H9 (cell line): ENCODE measurements at regions not wholly inside any gene's neighbourhood (a gene's known extent, or its start where the extent isn't known, plus 50 kb on each side); places are given as distances from the start of the nearest gene placed in this dataset.

ENCODE experiments used
- DNase-seq: peaks from one replicate; pipeline ENCODE4 v3.0.0-alpha.2; 2017
- H2AFZ ChIP-seq: one replicate; pipeline ENCODE4 v1.6.1; 2013; ENCODE audit warnings: mild to moderate bottlenecking, low read length, control low read depth, moderate library complexity
- H2AK5ac ChIP-seq: 2 replicates; pipeline ENCODE4 v1.6.1; 2013; ENCODE audit warnings: low read length, control low read depth, mixed read lengths; ENCODE audit not compliant: insufficient read length
- H2BK120ac ChIP-seq: one replicate; pipeline ENCODE4 v1.6.1; 2013; ENCODE audit warnings: low read depth, mild to moderate bottlenecking, low read length, control low read depth, inconsistent platforms; ENCODE audit not compliant: poor library complexity, severe bottlenecking
- H2BK12ac ChIP-seq: 2 replicates; pipeline ENCODE4 v1.6.1; 2013; ENCODE audit warnings: low read length, control low read depth, mixed read lengths, low read depth; ENCODE audit not compliant: insufficient read length
- H2BK15ac ChIP-seq: 2 replicates; pipeline ENCODE4 v1.6.1; 2013; ENCODE audit warnings: low read depth, low read length, control low read depth
- H2BK20ac ChIP-seq: one replicate; pipeline ENCODE4 v1.6.1; 2013; ENCODE audit warnings: low read depth, mild to moderate bottlenecking, low read length, control low read depth, inconsistent platforms; ENCODE audit not compliant: poor library complexity, severe bottlenecking
- H2BK5ac ChIP-seq: 2 replicates; pipeline ENCODE4 v1.6.1; 2013; ENCODE audit warnings: low read length, control low read depth, mixed read lengths; ENCODE audit not compliant: insufficient read length
- H3K14ac ChIP-seq: 2 replicates; pipeline ENCODE4 v1.6.1; 2013; ENCODE audit warnings: low read length, control low read depth; ENCODE audit not compliant: insufficient read depth
- H3K18ac ChIP-seq: 2 replicates; pipeline ENCODE4 v1.6.1; 2013; ENCODE audit warnings: low read depth, mild to moderate bottlenecking, mixed read lengths, low read length, control low read depth; ENCODE audit not compliant: insufficient read length
- H3K23ac ChIP-seq: 2 replicates; pipeline ENCODE4 v1.6.1; 2013; ENCODE audit warnings: low read length, control low read depth, mixed read lengths, low read depth; ENCODE audit not compliant: insufficient read length
- H3K23me2 ChIP-seq: 2 replicates; pipeline ENCODE4 v1.6.1; 2013; ENCODE audit warnings: low read depth, mild to moderate bottlenecking, mixed read lengths, low read length, control low read depth; ENCODE audit not compliant: insufficient read length, poor library complexity, severe bottlenecking
- H3K27ac ChIP-seq: 2 replicates; pipeline ENCODE4 v1.5.1; 2013; ENCODE audit warnings: low read length, control low read depth, mixed read lengths, low read depth; ENCODE audit not compliant: insufficient read length
- H3K27me3 ChIP-seq: 2 replicates; pipeline ENCODE4 v1.6.1; 2013; ENCODE audit warnings: low read length, control low read depth, inconsistent platforms; ENCODE audit not compliant: insufficient read depth
- H3K4ac ChIP-seq: 2 replicates; pipeline ENCODE4 v1.6.1; 2013; ENCODE audit warnings: low read depth, mild to moderate bottlenecking, control low read depth, inconsistent platforms, low read length, moderate library complexity
- H3K4me1 ChIP-seq: 2 replicates; pipeline ENCODE4 v1.6.1; 2013; ENCODE audit warnings: low read length, control low read depth, inconsistent platforms; ENCODE audit not compliant: insufficient read depth
- H3K4me2 ChIP-seq: 2 replicates; pipeline ENCODE4 v1.6.1; 2013; ENCODE audit warnings: low read length, control low read depth, mixed read lengths; ENCODE audit not compliant: insufficient read length, insufficient read depth
- H3K56ac ChIP-seq: 2 replicates; pipeline ENCODE4 v1.6.1; 2013; ENCODE audit warnings: low read depth, mild to moderate bottlenecking, mixed read lengths, low read length, control low read depth; ENCODE audit not compliant: insufficient read length
- H3K79me1 ChIP-seq: 2 replicates; pipeline ENCODE4 v1.6.1; 2013; ENCODE audit warnings: low read depth, mild to moderate bottlenecking, moderate library complexity, low read length, control low read depth, inconsistent platforms; ENCODE audit not compliant: insufficient read depth, poor library complexity, severe bottlenecking
- H3K79me2 ChIP-seq: 2 replicates; pipeline ENCODE4 v1.6.1; 2013; ENCODE audit warnings: low read length, control low read depth, inconsistent platforms; ENCODE audit not compliant: insufficient read depth
- H3K9ac ChIP-seq: 2 replicates; pipeline ENCODE4 v1.6.1; 2013; ENCODE audit warnings: low read length, control low read depth, mixed read lengths; ENCODE audit not compliant: insufficient read length; ENCODE audit errors: extremely low read depth
- H3K9me3 ChIP-seq: one replicate; pipeline ENCODE4 v1.6.1; 2013; ENCODE audit warnings: low read depth, low read length, inconsistent platforms; ENCODE audit not compliant: control insufficient read depth
- H3T11ph ChIP-seq: one replicate; pipeline ENCODE4 v1.6.1; 2013; ENCODE audit warnings: mild to moderate bottlenecking, low read length, control low read depth, inconsistent platforms
- H4K20me1 ChIP-seq: one replicate; pipeline ENCODE4 v1.6.1; 2013; ENCODE audit not compliant: control insufficient read depth, insufficient read length, insufficient read depth
- H4K5ac ChIP-seq: 2 replicates; pipeline ENCODE4 v1.6.1; 2013; ENCODE audit warnings: low read depth, mild to moderate bottlenecking, mixed read lengths, low read length, control low read depth; ENCODE audit not compliant: insufficient read length
- H4K8ac ChIP-seq: replicated peaks from 2 replicates; pipeline ENCODE4 v1.6.1; 2013; ENCODE audit warnings: low read length, control low read depth, mixed read lengths, low read depth; ENCODE audit not compliant: insufficient read length
- H4K91ac ChIP-seq: 2 replicates; pipeline ENCODE4 v1.6.1; 2013; ENCODE audit warnings: low read depth, mild to moderate bottlenecking, moderate library complexity, mixed read lengths, low read length, control low read depth; ENCODE audit not compliant: insufficient read length
- H3K27ac Mint-ChIP-seq, 3 experiments: 2 replicates in 2 of 3; 3 replicates in 1 of 3; pipeline ENCODE4 v1.8.0; 2020 to 2021; ENCODE audit warnings: mixed read lengths in 3 of 3, mild to moderate bottlenecking in 1 of 3, moderate library complexity in 1 of 3
- H3K27me3 Mint-ChIP-seq: 2 replicates; pipeline ENCODE4 v1.8.0; 2021; ENCODE audit warnings: low read depth, mild to moderate bottlenecking, moderate library complexity, mixed read lengths
- H3K36me3 Mint-ChIP-seq, 3 experiments: 2 replicates in 2 of 3; 3 replicates in 1 of 3; pipeline ENCODE4 v1.8.0; 2020 to 2021; ENCODE audit warnings: low read depth in 3 of 3, mixed read lengths in 3 of 3; ENCODE audit not compliant: insufficient read depth in 1 of 3
- H3K4me1 Mint-ChIP-seq, 2 experiments: 2 replicates each; pipeline ENCODE4 v1.8.0; 2020; ENCODE audit warnings: mixed read lengths in 2 of 2
- H3K4me3 Mint-ChIP-seq, 2 experiments: 2 replicates in 1 of 2; 3 replicates in 1 of 2; pipeline ENCODE4 v1.8.0; 2020 to 2021; ENCODE audit warnings: mild to moderate bottlenecking in 2 of 2, mixed read lengths in 2 of 2, moderate library complexity in 1 of 2
- H3K9me3 Mint-ChIP-seq, 2 experiments: 2 replicates in 1 of 2; 3 replicates in 1 of 2; pipeline ENCODE4 v1.8.0; 2020; ENCODE audit warnings: mild to moderate bottlenecking in 2 of 2, mixed read lengths in 2 of 2, moderate library complexity in 1 of 2
- WGBS: extraction: QIAGEN DNeasy Blood & Tissue Kit; methylation state at CpG from one replicate; pipeline ENCODE4 v1.1.7; 2013; ENCODE audit warnings: missing lambda C conversion rate, low lambda C conversion rate, mixed read lengths; ENCODE audit not compliant: insufficient read length; ENCODE audit errors: extremely low coverage; 5-methylcytosine and 5-hydroxymethylcytosine counted together
- TF ChIP-seq, protein P1 (sequence below): fragments of 200-600 bp; sonication (generic); conservative IDR thresholded peaks from 3 replicates; pipeline ENCODE4 v1.8.0; 2021; ENCODE audit warnings: antibody characterized with exemption, mild to moderate bottlenecking

DNA sequence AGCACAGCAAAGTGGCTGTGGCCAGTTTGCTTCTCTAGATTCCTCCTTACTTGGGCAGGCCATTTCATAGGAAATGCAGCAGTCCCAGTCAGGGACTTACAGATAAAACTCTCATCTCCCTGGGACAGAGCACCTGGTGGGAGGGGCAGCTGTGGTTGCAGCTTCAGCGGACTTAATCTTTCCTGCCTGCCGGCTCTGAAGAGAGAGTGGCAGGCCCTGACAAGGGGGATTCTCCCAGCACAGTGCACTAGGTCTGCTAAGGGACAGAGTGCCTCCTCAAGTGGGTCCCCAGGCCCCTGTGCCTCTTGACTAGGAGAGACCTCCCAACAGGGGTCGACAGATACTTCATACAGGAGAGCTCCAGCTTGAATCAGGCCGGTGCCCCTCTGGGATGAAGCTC is 1649.1 kb downstream of the LRRC4C start:
- H4K20me1 ChIP-seq: no peaks in the 10 kb centered on the region
- H3K4me2 ChIP-seq: no peak overlapping the region
- H3K23ac ChIP-seq: no peak overlapping the region
- H3T11ph ChIP-seq: no peak overlapping the region
- H3K9ac ChIP-seq: no peak overlapping the region
- DNase-seq: peak; percentile 30
- no peak overlapping the region for H4K91ac ChIP-seq
- H3K79me1 ChIP-seq: no peaks in the 10 kb centered on the region
- no peak overlapping the region for H3K18ac ChIP-seq
- peaks cover 0 to 2% of the 10 kb centered on the region in 2 experiments; a peak in 1 of 4 replicates for H3K4me1 Mint-ChIP-seq
- H3K14ac ChIP-seq: no peak overlapping the region
- no peaks in the 10 kb centered on the region for H3K23me2 ChIP-seq
- H3K9me3 Mint-ChIP-seq: peaks cover 16 to 18% of the 10 kb centered on the region in 2 experiments; a peak in 4 of 5 replicates
- H2AK5ac ChIP-seq: no peak overlapping the region
- TF ChIP-seq, protein P1, sequence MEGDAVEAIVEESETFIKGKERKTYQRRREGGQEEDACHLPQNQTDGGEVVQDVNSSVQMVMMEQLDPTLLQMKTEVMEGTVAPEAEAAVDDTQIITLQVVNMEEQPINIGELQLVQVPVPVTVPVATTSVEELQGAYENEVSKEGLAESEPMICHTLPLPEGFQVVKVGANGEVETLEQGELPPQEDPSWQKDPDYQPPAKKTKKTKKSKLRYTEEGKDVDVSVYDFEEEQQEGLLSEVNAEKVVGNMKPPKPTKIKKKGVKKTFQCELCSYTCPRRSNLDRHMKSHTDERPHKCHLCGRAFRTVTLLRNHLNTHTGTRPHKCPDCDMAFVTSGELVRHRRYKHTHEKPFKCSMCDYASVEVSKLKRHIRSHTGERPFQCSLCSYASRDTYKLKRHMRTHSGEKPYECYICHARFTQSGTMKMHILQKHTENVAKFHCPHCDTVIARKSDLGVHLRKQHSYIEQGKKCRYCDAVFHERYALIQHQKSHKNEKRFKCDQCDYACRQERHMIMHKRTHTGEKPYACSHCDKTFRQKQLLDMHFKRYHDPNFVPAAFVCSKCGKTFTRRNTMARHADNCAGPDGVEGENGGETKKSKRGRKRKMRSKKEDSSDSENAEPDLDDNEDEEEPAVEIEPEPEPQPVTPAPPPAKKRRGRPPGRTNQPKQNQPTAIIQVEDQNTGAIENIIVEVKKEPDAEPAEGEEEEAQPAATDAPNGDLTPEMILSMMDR: no peak
- no peak overlapping the region for H2BK20ac ChIP-seq
- H2AFZ ChIP-seq: no peak overlapping the region
- H3K27ac ChIP-seq: no peak overlapping the region
- no peaks in the 10 kb centered on the region for H3K4me1 ChIP-seq
- H2BK12ac ChIP-seq: no peak overlapping the region
- H3K9me3 ChIP-seq: no peaks in the 10 kb centered on the region
- no peak overlapping the region for H3K27ac Mint-ChIP-seq
- no peak overlapping the region for H3K4ac ChIP-seq
- no peak overlapping the region for H2BK15ac ChIP-seq
- no peak overlapping the region for H4K8ac ChIP-seq
- no peak overlapping the region for H3K56ac ChIP-seq
- H3K79me2 ChIP-seq: no peaks in the 10 kb centered on the region
- no peak overlapping the region for H2BK120ac ChIP-seq
- H3K27me3 ChIP-seq: no peaks in the 10 kb centered on the region
- peaks cover 2 to 17% (median 5%) of the 10 kb centered on the region in 3 experiments; a peak in 5 of 7 replicates for H3K36me3 Mint-ChIP-seq
- H3K27me3 Mint-ChIP-seq: no peaks in the 10 kb centered on the region
- no peak overlapping the region for H3K4me3 Mint-ChIP-seq
- H2BK5ac ChIP-seq: no peak overlapping the region
- no peak overlapping the region for H4K5ac ChIP-seq
- WGBS: no CpG with 5 or more reads among the region's 4 CpGs
